GM18868 (cell line): ENCODE measurements at regions not wholly inside any gene's neighbourhood (a gene's known extent, or its start where the extent isn't known, plus 50 kb on each side); places are given as distances from the start of the nearest gene placed in this dataset.

ENCODE experiments used
- ATAC-seq: cut with Tn5 transposase; IDR thresholded peaks from one replicate; pipeline ENCODE4 v1.9.1; 2021; ENCODE audit warnings: mild to moderate bottlenecking, moderate library complexity; ENCODE audit not compliant: unreplicated experiment

GRCh38 chr4:27703771-27704170, 843.1 kb downstream of the STIM2 start:
- ATAC-seq: no peak

GRCh38 chr4:27711041-27711440, 850.4 kb downstream of the STIM2 start:
- ATAC-seq: no peak

GRCh38 chr4:27714073-27714472, 853.4 kb downstream of the STIM2 start:
- ATAC-seq: no peak

DNA sequence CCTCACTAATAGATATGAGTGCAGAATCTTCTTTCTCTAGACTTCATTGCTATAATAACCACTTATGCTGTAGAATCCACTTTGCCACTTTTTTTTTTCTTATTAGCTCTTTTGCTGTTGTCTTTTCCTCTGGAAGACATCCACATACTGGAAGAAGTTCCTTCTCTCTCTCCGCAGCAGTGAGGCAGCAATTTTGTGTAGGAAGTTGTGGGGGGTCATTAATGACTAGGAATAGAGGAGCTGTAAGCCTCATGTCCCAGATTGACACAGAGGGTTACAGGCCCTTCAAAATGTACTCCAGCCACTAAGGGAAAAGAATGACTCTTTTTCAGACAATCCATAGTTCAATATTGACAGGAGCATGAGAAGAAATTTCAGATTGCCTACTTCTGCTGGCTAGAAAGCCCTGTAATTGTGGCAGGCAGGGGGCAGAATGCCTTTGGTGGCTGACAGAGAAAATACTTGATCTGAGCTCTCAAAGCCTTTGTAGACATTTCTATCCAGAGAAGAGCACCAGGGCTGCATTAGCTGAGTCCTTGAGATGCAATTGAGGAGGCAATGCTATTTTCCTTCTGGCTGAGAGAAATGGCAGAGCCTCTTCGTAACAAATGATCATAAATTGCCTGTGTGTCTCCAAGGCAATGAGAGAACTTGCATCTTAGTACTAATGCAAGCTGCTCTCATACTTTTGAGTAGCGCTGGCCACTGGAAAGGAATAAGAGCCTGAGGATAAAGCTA, 856.2 kb downstream of the STIM2 start:
- ATAC-seq: no peak

- no peak for ATAC-seq
Observed at GRCh38 chr4:27717431-27717755, 856.8 kb downstream of the STIM2 start.

DNA sequence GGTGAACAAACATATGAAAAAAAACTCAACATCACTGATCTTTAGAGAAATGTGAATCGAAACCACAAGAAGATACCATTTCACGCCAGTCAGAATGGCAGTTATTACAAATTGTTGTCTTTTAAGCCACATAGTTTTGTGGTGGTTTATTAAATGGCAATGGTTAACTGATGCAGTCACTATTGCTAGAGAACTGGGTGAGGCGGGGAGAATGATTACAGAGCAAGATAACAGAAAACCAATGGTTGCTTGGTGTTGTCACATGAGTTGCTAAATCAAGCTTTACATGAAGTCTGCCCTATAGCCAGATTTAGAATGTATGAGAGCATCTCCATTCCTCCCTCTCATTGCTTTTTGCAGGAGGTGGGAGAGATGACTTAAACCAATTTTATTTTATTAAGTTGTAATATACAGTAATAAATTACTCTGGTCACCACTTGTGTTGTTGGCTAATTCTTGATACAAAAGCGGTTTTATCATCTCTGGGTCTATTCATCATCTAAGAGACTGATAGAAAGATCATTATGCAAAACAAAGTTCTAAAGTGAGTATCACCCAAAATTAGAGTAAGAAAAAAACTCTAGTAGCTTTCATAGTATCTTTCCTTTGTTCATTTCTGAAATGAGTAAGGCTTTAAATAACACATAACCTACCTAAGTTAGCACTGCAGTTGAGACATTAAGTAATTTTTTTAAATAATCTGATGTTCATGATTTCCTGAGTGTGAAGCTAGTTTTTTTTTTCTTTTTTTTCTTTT, 859.5 kb downstream of the STIM2 start:
- no peak for ATAC-seq

- no peak for ATAC-seq
Observed at GRCh38 chr4:27721193-27721592, 860.6 kb downstream of the STIM2 start.

GRCh38 chr4:27728892-27729291, 868.3 kb downstream of the STIM2 start:
- no peak for ATAC-seq

DNA sequence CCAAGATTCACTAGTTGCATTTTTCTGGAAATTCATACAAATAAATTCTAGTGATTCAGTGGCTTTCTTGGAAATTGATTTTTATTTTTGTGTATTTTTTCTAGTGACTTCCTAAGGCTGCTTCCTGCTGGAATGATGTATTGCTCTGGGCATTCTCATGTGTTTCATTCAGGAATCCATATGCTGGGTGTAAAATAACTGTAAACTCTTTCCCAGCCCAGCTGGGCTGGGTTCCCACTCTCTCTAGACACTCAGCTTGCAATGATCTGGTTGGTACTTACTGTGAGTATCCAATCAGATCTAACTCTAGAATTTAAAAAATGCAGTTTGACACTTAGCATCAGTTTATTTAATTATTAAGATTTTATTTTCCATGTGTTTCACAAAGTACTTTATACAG, 882.2 kb downstream of the STIM2 start:
- ATAC-seq: no peak

GRCh38 chr4:27759611-27760575, 899.3 kb downstream of the STIM2 start:
- ATAC-seq: no peak

GRCh38 chr4:27763830-27764525, 903.3 kb downstream of the STIM2 start:
- ATAC-seq: no peak

DNA sequence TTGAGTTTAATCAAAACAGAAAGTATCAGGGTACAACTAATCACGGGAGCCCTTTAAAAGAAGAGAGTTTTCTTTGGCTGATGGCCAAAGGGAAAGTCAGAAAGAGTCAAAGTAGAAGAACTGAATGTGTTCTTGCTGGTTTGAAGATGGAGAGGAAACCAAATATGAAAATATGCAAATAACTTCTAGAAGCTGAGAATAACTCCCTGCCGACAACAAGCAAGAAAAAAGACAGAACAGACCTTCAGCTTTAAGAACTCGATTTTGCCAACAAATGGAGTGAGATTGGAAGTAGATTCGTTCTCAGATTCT, 903.8 kb downstream of the STIM2 start:
- peak; percentile 68 for ATAC-seq

DNA sequence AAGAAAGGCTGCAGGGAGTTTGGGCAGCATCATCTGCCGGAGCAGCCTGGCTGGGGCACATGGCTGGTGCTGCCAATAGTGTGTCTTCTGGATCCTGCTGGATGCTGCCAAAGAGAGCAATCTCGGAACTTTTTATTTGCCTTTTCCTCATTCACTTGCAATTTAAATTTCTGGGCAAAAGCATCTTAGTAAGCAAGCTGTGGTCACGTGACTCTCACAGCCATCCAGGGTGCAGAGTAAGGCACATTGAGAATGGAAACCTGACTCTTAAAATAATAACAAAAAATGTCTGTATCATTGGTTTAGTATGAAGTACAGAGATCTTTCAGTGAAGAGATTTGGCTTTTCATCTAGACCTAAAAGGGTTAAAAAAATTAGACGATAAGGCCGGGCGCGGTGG, 910.3 kb downstream of the STIM2 start:
- no peak for ATAC-seq

GRCh38 chr4:27775156-27775555, 914.5 kb downstream of the STIM2 start:
- ATAC-seq: no peak

DNA sequence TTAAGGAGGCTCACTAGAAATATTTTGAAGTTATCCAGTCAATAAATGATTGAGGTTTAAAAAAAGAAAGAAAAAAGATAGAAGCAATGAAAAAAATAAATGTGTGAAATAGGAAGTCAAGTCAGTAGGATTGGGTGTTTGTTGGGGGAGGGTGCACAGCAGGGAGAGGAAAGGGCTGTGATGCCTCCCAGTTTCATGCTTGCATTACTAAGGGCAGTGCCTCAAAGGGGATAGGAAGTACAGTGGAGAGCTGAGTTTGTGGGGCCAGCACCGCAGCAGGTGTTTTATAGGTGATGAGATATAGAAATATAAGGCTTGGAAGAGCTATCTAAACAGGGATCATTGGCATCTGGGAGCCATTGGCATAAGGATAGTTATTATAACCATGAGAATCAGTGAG, 919.2 kb downstream of the STIM2 start:
- ATAC-seq: no peak

DNA sequence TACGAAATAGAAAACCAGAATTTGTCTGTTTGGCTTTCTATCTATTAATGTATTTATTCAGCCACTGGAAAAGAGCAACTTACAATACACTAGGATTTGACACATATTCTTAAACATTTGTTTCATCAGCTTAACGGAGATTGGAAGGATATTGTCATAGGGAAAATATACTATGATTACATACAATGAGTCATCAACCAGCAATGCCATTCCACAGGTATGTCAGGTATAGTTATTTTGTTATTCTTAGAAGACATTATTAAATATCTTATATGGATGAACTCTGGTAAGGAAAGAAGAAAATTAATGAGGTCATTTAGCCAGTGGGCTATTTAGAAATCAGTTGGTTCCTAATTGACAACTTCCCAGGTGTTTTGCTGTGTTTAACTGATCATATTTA, 926.6 kb downstream of the STIM2 start:
- no peak for ATAC-seq

DNA sequence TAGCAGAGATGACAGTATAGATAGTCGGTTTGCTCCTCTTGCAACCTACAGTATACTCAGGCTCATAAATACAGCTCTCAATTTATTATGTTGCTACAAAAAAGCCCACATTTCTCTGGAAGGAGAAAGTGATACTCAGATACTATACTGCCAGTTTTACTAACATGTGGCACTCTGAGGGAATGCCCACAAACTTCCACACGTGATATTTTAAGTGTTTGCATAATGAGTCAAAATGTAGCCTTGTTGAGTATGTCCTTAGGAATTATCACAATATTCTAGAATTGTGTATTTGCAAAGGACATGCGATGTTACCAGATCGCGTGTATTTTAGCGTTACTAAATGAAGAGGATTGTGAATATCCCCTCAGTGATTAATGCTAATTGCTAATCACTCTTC, 929.1 kb downstream of the STIM2 start:
- no peak for ATAC-seq

- ATAC-seq: no peak
Observed at GRCh38 chr4:27790911-27791310, 930.3 kb downstream of the STIM2 start.

- no peak for ATAC-seq
Observed at GRCh38 chr4:27791640-27792039, 931.0 kb downstream of the STIM2 start.

GRCh38 chr4:27807207-27807606, 946.6 kb downstream of the STIM2 start:
- ATAC-seq: no peak

GRCh38 chr4:27811948-27812347, 951.3 kb downstream of the STIM2 start:
- no peak for ATAC-seq
